Tibial nerve (tissue), 3 donors: ENCODE measurements at regions not wholly inside any gene's neighbourhood (a gene's known extent, or its start where the extent isn't known, plus 50 kb on each side); places are given as distances from the start of the nearest gene placed in this dataset.

Source experiments
- POLR2A ChIP-seq, 2 donors: fragments of 450-650 bp; IDR thresholded peaks; one replicate each; pipeline ENCODE4 v1.6.1; 2017; ENCODE audit warnings: antibody characterized with exemption in 2 of 2, mild to moderate bottlenecking in 2 of 2, moderate library complexity in 2 of 2
- TF ChIP-seq, protein P1 (sequence below), 5 experiments: fragments of 200-600 bp in 3 of 5; fragments of 450-650 bp in 2 of 5; sonication (generic) in 3 of 5; IDR thresholded peaks; one replicate each; pipeline ENCODE4 v1.5.1; 2016 to 2019; ENCODE audit warnings: antibody characterized with exemption in 5 of 5, mild to moderate bottlenecking in 3 of 5, moderate library complexity in 2 of 5

DNA sequence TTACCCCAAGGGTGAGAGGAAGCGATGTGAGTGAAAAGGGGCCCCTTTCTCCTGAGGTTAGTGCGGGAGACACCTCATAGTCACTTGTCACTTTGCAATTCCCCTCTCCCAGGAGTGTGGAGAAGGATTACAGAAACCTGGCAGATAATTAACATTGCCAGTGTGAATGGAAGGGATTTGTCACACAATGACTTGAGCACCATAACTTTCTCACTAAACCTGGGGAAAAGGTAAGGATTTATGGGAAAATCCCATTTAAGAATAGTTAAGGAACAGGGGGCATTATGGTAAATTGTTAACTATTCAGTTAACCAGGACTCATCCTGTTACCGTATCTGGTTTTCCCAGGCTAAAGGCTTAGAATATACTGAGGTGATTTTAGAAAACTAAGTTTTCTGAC lies 219.5 kb upstream of the JAG1 start:
- TF ChIP-seq, protein P1, sequence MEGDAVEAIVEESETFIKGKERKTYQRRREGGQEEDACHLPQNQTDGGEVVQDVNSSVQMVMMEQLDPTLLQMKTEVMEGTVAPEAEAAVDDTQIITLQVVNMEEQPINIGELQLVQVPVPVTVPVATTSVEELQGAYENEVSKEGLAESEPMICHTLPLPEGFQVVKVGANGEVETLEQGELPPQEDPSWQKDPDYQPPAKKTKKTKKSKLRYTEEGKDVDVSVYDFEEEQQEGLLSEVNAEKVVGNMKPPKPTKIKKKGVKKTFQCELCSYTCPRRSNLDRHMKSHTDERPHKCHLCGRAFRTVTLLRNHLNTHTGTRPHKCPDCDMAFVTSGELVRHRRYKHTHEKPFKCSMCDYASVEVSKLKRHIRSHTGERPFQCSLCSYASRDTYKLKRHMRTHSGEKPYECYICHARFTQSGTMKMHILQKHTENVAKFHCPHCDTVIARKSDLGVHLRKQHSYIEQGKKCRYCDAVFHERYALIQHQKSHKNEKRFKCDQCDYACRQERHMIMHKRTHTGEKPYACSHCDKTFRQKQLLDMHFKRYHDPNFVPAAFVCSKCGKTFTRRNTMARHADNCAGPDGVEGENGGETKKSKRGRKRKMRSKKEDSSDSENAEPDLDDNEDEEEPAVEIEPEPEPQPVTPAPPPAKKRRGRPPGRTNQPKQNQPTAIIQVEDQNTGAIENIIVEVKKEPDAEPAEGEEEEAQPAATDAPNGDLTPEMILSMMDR (IDR thresholded peaks at IDR 0.05): no peak
- TF ChIP-seq POLR2A (IDR thresholded peaks at IDR 0.05): no peak
